ENCODE measurements at regions not wholly inside any gene's neighbourhood (a gene's known extent, or its start where the extent isn't known, plus 50 kb on each side); places are given as distances from the start of the nearest gene placed in this dataset.

- Histone ChIP-seq H2AFZ (ENCODE audit: low read depth) (no peak overlapping the region), H3K9me2 (no peaks in the 10 kb centered on the region), H3K4me1 (ENCODE audit: control insufficient read depth in 1 of 2, insufficient read depth in 2 of 2, low read depth in 1 of 2, low read length in 1 of 2) (peaks cover 0 to 6% of the 10 kb centered on the region in 2 experiments; a peak in 1 of 4 replicates), H3K79me2 (ENCODE audit: insufficient read depth) (no peaks in the 10 kb centered on the region), H3F3A (replicated peaks; ENCODE audit: insufficient read depth) (no peaks in the 10 kb centered on the region), H3K4me3 (ENCODE audit: low read depth in 2 of 2, low read length in 1 of 2) (no peak overlapping the region), H3K27ac (ENCODE audit: low read depth in 2 of 2, low read length in 1 of 2) (no peak overlapping the region), H3K9ac (no peak overlapping the region), H3K4me2 (no peak overlapping the region), H3K9me3 (no peaks in the 10 kb centered on the region), H4K20me1 (ENCODE audit: insufficient read depth) (no peaks in the 10 kb centered on the region), H3K36me3 (replicated peaks in 1 of 2; ENCODE audit: control insufficient read depth in 1 of 2, insufficient read depth in 2 of 2, low read length in 1 of 2) (no peaks in the 10 kb centered on the region), H3K27me3 (ENCODE audit: insufficient read depth) (no peaks in the 10 kb centered on the region)
- ChIA-PET CTCF (interaction anchor here (1.0 to 1.1 kb wide), 2 partner anchors 15 to 44 kb away, joined by 3 read pairs; no protein-coding TSS in a partner anchor), POLR2A (no interaction called here)
- no peak for TF ChIP-seq EP300 (IDR thresholded peaks at IDR 0.05; ENCODE audit: borderline replicate concordance in 1 of 2, low read depth in 1 of 2, low read length in 1 of 2)
- no peak for TF ChIP-seq TAF1 (IDR thresholded peaks at IDR 0.05; ENCODE audit: borderline replicate concordance, low read depth, low read length)
- TF ChIP-seq REST (IDR thresholded peaks at IDR 0.05; ENCODE audit: low read depth, low read length): no peak
- TF ChIP-seq FOSL2 (IDR thresholded peaks at IDR 0.05; ENCODE audit: borderline replicate concordance, low read depth): no peak
- TF ChIP-seq USF2 (IDR thresholded peaks at IDR 0.05; ENCODE audit: borderline replicate concordance, low read depth, low read length): no peak
- TF ChIP-seq GATA2 (CRISPR knock-in tag; IDR thresholded peaks at IDR 0.05): no peak
- TF ChIP-seq POLR2AphosphoS5 (IDR thresholded peaks at IDR 0.05; ENCODE audit: low read depth, low read length): no peak
- TF ChIP-seq MEF2A (IDR thresholded peaks at IDR 0.05; ENCODE audit: borderline replicate concordance, low read depth): no peak
- no peak for TF ChIP-seq GABPA (IDR thresholded peaks at IDR 0.05; ENCODE audit: low read depth)
- no peak for TF ChIP-seq YY1 (IDR thresholded peaks at IDR 0.05; ENCODE audit: low read depth)
- TF ChIP-seq NRF1 (IDR thresholded peaks at IDR 0.05; ENCODE audit: low read depth, low read length): no peak
- TF ChIP-seq IRF3 (IDR thresholded peaks at IDR 0.05; ENCODE audit: low read depth, low read length): no peak
- no peak for TF ChIP-seq RAD21 (IDR thresholded peaks at IDR 0.05; ENCODE audit: low read length)
- no peak for TF ChIP-seq ZBTB33 (IDR thresholded peaks at IDR 0.05; ENCODE audit: borderline replicate concordance, low read depth)
- no peak for TF ChIP-seq CTCF (IDR thresholded peaks at IDR 0.05)
- TF ChIP-seq ELF1 (IDR thresholded peaks at IDR 0.05): no peak
- no peak for TF ChIP-seq FOXJ3 (CRISPR knock-in tag; IDR thresholded peaks at IDR 0.05)
- no peak for TF ChIP-seq MAX (IDR thresholded peaks at IDR 0.05; ENCODE audit: low read depth)
- TF ChIP-seq TCF12 (IDR thresholded peaks at IDR 0.05): no peak
- no peak for TF ChIP-seq EZH2phosphoT487 (IDR thresholded peaks at IDR 0.05; ENCODE audit: borderline replicate concordance, low read depth)
- WGBS (ENCODE audit: low lambda C conversion rate): 88% methylated on average over 4 of the region's 5 CpGs
- DNase-seq: no peak
Observed at GRCh38 chr6:108758884-108759283, 89.3 kb upstream of the ARMC2 start.
